ENCODE measurements at regions not wholly inside any gene's neighbourhood (a gene's known extent, or its start where the extent isn't known, plus 50 kb on each side); places are given as distances from the start of the nearest gene placed in this dataset.

GRCh38 chr3:24678421-24678865 is 183.8 kb upstream of the THRB start:
- TF ChIP-seq, protein P1, sequence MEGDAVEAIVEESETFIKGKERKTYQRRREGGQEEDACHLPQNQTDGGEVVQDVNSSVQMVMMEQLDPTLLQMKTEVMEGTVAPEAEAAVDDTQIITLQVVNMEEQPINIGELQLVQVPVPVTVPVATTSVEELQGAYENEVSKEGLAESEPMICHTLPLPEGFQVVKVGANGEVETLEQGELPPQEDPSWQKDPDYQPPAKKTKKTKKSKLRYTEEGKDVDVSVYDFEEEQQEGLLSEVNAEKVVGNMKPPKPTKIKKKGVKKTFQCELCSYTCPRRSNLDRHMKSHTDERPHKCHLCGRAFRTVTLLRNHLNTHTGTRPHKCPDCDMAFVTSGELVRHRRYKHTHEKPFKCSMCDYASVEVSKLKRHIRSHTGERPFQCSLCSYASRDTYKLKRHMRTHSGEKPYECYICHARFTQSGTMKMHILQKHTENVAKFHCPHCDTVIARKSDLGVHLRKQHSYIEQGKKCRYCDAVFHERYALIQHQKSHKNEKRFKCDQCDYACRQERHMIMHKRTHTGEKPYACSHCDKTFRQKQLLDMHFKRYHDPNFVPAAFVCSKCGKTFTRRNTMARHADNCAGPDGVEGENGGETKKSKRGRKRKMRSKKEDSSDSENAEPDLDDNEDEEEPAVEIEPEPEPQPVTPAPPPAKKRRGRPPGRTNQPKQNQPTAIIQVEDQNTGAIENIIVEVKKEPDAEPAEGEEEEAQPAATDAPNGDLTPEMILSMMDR (conservative IDR thresholded peaks at IDR 0.05): no peak
- TF ChIP-seq ZFX (IDR thresholded peaks at IDR 0.05): no peak

All from C4-2B (cell line).